Stromal cell of bone marrow (primary cell): ENCODE measurements at regions not wholly inside any gene's neighbourhood (a gene's known extent, or its start where the extent isn't known, plus 50 kb on each side); places are given as distances from the start of the nearest gene placed in this dataset.

ENCODE experiments used
- DNase-seq: peaks from one replicate; pipeline ENCODE4 v3.0.0-alpha.2; 2012; ENCODE audit warnings: low read depth

DNA sequence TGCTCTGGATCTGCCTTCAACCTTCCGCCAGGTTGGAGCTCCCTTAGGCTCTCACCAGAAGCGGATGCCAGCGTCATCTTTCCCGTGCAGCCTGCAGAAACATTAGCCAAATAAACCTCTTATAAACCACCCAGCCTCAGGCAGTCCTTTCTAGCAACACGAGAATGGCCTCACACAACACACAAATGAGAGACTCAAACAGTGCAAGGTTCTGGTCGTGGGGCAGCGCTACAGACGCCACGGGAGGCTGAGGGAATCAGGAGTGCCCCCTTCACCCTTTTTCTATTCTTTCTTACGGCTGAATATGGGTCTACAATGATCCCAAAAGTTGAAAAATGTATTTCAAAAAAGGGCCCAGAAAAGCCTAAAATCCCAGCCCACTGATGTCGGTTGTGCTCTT, 96.4 kb downstream of the FOXL3 start:
- no peak for DNase-seq

DNA sequence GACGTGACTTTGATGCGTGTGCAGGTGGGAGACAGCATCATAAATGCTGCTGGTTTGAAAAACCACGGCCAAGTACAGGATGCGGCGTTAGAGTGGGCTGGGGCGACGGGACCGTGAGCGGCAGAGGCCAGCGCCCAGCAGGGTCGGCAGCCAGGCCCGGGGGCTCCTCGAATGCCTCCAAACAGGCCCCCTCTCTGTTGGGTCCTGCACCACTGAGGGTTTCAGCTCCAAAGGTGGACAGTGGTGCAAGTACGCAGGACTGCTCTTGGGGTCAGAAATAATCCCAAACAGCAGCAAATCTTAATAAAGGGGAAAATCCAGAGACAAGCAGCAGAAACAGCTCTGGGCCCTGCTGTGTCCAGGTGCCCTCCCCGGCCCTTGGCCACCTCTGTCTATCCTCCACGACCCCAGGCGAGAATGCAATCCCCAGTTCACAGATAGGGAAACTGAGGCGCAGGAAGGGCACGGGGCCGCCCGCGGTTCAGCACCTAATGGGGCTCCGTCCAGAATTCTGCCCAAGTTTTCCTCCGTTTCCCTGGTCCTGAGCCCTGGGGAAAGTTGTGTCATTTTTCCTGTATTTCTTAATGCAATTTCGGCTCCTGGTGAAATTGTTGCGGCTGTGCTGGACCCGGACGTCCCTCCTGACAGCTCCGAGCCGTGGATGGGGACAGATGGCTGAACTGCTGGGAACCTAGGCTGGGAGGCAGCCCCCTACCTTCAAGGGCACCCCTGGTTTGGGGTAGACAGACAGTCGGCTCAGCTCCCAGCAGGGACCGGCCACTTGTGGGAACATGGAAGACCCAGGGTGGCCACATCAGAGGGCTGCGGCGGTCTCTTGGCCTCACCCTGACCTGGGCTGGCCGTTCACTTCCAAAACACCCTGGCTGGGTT, 97.4 kb downstream of the FOXL3 start:
- no peak for DNase-seq

DNA sequence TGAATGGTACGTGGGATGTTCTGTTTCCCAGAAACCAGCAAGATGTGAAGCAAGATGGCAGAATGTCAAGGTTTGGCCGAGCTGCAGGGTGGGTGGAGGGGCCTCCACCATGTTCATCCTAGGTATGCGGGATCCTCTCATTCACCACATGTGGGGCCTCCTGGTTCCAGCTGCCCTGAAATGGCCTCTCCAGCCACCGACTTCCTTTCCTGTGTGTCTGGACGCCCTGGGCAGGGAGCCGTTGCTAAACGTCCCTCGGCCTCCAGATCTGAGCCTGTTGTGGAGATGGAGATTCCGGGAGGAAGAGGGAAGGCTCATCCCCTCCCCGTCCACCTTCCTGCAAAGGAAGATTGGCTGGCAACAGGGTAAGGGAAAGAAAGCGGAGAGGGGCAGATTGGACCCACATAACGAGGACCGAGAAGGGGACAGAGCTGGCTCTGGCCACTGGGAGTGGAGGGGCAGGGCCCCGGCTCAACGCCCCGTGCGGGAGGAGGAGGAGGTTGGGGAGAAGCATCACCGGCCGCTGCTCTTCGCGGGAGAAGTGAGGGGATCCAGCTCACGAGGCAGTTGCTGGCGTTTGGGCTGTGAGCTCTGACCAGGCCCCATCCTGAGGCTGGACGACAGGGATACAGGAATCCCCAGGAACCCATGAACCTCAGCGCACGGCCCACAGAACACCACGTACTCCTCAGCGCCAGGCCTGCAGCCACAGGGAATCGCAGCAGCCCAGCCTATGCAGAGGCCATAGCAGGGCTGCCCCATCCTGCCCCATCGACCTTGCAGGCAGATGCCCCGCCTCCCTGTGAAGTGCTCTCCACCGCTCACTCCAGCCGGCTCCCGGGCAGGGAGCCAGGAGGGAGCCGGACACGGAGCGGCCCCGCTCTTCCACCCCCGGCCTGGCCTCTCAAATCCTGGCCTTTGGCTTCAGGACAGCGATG, 98.3 kb downstream of the FOXL3 start:
- no peak for DNase-seq

DNA sequence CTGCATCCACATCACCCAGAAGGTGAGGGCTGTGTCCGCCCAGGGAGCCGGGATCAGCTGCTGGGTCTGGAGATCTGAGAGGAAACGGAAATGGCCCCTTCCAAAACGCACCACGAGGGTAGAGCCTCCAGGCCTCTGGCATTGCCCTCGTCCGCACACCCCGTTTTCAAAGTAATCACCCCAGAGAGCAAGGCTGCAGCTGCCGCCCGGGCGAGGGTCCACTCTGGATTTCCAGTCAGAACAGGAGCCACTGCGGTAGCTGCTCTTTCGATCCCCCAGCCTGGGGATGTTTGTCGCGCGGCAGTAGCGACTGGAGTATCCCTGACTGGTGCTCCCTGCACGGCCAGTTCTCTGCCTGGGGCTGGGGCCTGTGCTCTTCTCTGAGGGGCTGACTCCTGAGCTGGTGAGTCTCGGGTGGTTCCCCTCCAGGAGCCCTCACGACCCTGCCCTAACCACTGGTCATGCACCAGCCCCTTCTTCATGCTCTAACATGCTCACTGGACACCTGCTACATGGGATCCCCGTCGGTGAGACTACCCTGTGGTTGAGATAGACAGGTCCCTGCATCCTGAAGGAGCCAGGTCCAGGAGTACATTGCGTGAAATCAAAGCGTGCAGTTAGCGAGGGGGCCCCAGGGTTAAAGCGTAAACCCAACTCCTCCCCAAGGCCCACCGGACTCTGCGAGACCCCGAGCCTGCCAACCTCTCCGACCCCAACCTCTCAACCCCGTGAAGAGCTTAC, 99.2 kb downstream of the FOXL3 start:
- DNase-seq: no peak

DNA sequence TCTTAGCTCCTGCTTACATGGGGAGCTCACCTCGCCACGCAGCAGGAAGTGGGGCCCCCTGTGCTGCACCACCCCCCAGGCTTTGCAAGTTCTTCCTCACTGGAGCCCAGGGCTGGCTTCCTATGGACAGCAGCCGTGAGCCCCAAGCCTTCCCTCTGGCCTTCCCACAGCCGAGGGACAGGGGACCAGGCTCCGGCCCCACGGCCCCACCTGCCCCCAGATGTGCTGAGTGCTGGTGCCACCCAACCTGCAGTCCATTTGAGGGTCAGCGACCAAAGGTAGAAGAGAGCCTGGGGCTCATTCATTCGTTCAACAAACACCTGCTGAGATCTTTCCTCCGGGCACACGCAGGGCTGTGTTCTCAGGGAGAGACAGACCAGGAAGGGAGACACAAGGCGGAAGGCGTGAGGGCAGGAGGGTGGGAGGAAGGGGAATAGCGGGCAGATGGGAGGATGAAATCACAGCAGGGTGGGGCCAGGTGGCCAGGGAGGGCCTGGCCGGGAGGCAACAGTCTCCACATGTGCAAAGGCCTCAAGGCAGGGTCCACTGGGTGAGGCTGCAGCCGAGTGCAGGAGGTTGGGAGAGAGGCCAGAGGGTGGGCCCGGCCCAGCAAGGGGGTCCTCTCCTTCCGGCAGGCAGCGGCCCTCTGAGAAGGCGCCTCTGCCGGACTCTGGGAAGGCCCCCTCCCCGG, 100.1 kb downstream of the FOXL3 start:
- no peak for DNase-seq

DNA sequence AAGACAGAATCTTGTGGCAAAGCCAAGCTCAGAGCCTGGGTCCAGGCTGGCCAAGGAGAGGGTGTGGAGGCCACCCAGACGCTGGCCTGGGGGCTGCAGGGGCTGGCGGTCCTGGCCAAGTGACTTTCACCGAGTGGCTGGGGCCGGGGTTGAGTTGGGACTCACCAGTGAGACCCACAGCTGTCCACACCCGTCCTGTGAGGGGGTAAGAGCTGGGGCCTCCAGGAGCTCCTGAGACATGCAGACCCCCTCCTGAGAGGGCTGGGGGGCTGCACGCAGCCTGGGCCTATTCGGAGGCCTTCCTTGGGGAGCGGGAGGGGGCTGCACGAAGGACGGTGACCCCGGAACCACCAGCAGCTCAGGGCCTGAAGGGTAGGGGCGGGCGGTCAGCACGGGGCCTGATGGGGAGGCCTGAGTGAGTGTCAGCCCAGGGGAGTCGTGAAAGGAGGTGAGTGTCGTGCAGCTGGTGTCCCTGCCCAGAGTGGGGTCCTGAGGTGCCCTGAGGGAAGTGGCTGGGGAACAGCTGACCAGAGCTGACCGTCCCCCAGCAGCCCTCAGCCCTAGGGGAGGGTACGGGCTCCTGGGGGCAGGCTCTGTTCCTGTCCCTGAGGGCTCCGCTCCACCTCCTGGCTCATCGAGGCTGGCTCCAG, 100.9 kb downstream of the FOXL3 start:
- DNase-seq: no peak

DNA sequence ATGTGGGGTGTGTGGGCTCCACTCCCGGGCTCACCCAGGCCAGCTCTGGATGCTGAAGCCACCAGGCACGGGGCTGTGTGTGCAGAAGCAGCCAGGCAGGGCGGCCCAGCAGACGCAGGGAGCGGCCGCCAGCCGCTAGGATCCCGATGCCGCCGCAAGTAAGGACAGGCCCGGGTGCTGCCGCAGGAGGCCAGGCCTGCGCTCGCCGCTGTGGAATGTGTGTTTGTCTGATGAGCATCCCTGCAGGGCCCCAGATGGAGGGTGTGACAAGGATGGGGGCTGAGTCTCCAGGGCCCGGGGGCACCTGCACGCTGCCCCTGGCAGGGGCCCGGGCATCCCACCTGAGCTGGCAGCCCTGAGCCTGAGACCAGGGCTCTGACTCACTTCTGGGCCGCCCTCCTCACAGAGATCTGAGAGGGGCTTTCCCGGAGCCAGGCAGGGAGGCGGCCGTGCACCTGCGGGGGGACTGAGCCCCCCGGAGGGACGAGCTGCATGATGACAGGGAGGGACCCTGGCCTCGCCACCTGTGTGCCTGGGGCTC, 101.5 kb downstream of the FOXL3 start:
- DNase-seq: no peak

DNA sequence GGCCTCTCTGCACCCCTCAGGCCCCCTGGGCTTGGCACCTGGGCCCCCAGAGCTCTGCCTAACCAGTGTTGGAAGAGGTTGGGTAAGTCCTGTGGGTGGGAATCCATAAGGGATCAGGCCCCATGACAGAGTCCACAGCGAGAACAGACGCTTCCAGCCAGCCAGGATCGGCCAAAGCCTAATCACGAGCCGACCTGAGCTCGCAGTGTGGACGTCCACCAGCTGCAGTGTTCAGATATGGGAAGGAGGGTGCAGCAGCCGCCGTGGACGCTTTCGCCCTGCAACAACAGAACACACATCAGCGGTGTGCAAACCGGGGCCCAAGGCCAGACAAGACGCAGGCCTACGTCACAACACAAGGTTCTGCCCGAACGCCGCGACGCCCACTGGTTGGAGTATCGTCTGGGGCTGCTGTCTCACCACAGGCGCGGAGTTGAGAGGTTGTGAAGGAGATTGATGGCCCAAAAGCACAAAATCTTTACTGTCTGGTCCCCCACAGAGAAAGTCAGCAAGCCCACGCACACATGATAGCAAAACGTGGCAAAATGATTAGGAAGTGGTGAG, 102.1 kb downstream of the FOXL3 start:
- DNase-seq: no peak

DNA sequence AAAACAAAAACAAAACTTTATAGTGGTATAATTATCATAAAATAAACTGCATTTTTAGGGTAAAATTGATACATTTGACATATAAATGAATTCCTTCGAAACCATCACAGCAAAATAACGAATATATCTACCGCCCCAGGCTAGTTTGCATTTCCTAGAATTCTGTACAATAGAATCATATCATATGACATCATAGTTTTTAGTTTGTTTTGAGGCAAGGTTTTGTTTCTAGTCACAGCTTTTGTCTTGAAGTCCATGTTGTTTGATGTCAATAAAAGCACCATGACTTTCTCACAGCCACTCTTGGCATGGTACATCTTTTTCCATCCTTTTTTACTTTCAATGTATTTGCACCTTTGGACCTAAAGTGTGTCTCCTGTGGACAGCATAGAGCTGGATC, 102.9 kb downstream of the FOXL3 start:
- DNase-seq: no peak

DNA sequence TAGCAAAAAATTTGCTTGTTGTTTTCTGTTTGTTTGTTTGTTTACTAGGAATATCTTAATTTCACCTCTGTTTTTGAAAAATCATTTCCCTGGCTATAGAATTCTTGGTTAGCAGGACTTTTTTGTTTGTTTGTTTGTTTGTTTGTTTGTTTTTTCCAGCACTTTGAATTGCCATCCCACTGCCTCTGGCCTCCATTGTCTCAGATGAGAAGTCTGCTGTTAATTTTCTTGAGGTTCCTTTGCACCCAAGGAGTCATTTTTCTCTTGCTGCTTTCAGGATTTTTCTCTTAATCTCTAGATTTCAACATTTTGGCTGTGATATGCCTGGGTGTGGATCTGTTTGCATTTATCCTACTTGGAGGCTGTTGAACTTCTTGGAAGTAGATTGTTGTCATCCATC, 105.7 kb downstream of the FOXL3 start:
- DNase-seq: no peak

DNA sequence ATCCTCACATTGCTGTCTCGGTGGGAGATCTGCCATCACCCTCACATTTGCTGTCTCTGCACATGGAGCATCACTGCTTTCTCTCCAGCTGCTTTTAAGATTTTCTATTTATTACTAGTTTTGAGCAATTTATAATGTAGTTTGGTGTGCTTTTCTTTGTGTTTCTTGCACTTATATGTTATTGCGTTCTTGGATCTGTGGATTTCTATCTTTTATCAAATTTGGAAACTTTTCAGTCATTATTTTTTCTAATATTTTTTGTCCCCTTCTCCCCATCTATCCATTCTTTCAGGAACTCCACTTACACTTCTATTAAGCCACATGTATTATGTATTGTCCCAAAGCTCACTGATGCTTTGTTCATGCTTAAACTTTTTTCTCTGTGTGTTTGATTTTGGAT, 108.9 kb downstream of the FOXL3 start:
- no peak for DNase-seq

DNA sequence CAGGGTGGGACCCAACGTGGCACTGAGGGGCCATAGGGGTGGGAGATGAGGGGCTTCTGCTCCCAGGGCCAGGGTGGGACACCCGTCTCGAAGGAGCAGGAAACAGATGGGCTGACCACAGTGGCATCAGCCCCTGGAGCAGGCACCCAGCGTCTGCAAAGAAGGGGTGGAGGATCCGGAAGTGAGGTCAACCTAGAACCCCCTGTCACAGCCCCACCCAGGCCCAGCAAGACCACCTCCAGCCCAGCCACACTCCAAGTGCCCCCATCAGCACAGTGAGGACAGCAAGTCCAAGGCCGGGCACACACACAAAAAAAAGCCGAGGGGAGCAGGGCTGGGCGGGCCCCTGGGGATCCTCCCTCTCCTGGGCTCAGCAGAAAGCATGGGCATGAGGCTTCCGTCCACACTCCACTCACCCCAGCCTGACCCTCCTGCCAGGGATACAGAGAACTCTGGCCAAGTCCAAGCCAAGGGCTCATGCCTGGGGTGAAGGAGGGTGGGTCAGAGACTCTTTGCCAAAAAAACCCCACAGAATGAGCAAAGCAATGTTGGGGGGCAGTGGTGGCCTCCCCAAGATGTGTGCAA, 111.0 kb downstream of the FOXL3 start:
- no peak for DNase-seq

DNA sequence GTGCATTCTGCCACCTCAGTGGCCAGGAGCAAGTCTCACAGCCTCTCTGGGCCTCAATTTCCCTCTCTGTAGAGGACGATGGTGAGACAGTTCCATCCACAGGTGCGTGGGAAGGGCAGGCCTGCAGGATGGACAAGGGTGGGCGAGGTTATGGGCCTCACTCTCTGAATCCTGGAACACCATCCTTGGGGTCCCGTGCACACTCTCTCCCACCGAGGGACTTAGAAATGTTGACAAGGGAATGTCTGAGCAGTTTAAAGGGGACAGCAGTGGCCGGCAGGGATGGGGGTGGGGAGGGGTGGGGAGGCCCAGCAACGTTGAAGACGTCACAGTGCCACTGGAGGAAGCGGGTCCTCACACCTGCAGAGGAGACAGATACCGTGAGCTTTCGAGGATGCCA, 111.5 kb downstream of the FOXL3 start:
- DNase-seq: no peak

DNA sequence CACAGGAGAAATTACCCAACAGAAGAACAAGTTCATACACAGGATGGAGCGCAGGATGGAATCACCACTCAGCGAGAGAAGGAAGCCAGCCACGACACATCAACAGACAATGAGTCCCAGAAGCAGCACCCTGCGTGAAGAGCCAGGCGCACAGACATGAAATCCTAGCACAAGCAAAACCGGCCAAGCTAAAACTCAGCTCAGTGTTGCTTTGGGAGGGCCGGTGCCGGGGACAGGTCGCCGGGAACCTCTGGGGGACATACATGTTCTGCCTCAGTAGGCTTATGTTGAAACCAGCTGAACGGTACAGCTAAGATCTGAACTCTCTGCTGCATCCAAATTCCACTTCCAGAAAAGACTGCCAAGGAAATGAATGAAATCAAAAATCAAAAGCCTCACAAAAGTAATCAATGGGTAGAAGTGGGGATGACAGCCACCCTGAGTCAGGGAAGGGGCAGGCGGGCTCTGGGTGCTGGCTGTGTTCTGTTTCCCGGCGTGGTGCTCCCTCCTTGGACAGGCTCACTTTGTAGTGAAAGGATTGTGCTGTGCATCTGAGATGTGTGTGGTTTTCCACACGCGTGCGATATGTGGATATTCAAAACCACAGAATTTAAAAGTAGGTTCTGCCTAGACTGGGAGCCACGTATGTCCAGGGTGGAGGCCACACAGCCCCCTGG, 114.7 kb downstream of the PDGFA start:
- no peak for DNase-seq

DNA sequence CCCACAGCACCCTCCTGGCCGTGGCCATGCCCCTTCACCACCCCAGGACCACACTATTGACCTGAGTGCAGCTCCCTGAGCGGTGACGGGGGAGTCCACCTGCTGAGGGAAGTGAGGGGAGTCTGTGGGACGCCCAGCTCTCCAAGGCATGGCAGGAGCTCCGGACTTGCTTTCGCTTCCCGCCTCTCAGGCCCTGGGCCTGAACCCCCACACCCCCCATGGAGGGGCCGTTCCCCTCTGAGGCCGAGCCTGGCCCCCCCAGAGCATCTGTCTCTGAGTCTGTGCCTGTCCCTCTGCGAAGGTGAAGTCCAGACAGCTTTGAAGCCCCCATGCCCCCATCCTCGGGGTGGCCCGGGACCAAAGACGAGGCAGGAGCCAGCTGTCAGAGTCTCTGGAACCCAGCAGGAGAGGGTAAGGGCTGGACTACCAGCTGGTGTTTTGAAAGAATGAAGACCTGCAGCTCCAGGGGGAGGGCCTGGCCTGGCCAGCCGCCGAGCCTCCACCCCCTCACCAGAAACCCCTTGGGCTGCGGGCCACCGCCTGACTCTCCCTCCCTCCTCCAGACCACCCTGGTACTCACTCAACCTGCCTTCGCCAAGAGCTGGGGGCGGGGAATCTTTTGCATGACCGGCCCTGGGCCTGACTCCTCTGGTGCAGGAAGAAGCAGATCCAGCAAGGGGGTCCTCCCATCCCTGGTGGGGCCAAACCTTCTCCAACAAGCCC, 114.0 kb downstream of the PDGFA start:
- no peak for DNase-seq

DNA sequence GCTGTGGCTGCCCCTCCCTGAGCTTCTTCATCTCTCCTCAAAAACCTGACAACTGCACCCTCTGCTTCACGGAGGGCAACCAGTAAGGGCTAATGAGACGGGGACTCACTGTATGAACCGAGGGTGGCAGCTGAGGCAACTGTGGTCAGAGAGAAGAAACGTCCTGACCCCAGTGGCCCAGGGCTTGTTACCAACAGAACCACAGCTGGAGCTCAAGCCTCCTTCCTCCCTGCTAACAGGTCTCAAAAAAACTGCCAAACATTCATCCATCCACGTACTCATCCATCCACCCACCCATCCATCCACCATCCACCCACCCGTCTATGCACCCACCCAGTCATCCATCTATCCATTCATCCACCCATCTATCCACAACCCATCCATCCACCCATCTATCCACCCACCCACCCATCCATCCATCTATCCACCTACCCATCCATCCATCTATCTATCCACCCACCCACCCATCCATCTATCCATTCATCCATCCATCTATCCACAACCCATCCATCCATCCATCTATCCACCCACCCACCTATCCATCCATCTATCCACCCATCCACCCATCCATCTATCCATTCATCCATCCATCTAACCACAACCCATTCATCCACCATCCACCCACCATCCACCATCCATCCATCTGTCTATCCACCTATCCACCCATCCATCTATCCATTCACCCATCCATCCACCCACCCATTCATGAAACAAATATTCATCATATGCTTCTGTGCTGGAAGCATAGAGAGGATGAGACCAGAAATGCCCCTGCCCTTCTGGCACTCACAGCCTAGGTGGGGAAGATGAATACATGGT, 111.7 kb downstream of the PDGFA start:
- DNase-seq: no peak

DNA sequence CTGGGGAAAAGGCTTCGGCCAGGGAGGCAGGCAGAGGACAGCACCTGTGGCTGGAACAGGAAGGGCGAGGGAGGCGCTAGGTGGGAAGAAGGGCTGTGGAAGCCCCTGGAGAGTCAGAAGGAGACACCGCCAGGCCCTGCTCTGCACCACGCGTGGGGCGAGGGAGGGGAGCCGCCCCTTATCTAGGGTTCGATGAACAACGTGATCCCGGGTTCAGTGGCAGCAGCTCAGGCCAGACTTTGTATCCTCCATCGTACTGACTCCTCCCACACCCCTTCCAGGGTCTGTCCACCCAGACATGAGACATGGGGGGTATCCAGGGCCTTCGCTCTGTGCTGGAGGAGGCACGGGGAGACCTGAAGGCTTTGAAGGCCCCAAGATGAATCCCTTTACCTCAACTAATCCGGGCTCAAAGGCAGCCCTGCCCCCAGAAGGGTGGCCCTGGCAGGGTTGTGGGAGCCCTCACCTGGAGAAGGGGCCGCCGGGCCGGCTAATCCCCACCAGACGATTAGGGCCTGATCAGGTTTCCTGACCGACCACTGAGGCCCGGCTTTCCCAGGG, 110.8 kb downstream of the PDGFA start:
- no peak for DNase-seq
